DOHH2 (cell line): ENCODE measurements at regions not wholly inside any gene's neighbourhood (a gene's known extent, or its start where the extent isn't known, plus 50 kb on each side); places are given as distances from the start of the nearest gene placed in this dataset.
A peak's percentile ranks its signal among the peaks of the same experiment; 100 is the strongest.

Source experiments
- H3F3A ChIP-seq: fragments of 200-600 bp; sonication (generic), shearing (Covaris generic); 2 replicates; pipeline ENCODE4 v1.6.0; 2016; ENCODE audit warnings: antibody characterized with exemption, mild to moderate bottlenecking; ENCODE audit not compliant: control insufficient read depth, insufficient read depth
- H3K27ac ChIP-seq: fragments of 200-600 bp; sonication (generic); 2 replicates; pipeline ENCODE4 v1.5.1; 2014; ENCODE audit warnings: low read depth, mild to moderate bottlenecking, low read length, moderate library complexity
- H3K27me3 ChIP-seq: fragments of 200-600 bp; sonication (generic); 2 replicates; pipeline ENCODE4 v1.6.1; 2014; ENCODE audit warnings: mild to moderate bottlenecking, low read length, mixed read lengths; ENCODE audit not compliant: control insufficient read depth
- H3K36me3 ChIP-seq: fragments of 200-600 bp; sonication (generic); 2 replicates; pipeline ENCODE4 v1.6.1; 2014; ENCODE audit warnings: mild to moderate bottlenecking, low read length, moderate library complexity, mixed read lengths; ENCODE audit not compliant: control insufficient read depth
- H3K4me1 ChIP-seq: fragments of 200-600 bp; sonication (generic); 2 replicates; pipeline ENCODE4 v1.6.1; 2014; ENCODE audit warnings: mild to moderate bottlenecking, low read length, mixed read lengths; ENCODE audit not compliant: control insufficient read depth
- H3K4me2 ChIP-seq: fragments of 200-600 bp; sonication (generic); 2 replicates; pipeline ENCODE4 v1.6.0; 2014; ENCODE audit warnings: mild to moderate bottlenecking, low read length, moderate library complexity
- H3K4me3 ChIP-seq: fragments of 200-600 bp; sonication (generic); 2 replicates; pipeline ENCODE4 v1.5.1; 2014; ENCODE audit warnings: mild to moderate bottlenecking, low read length, mixed read lengths
- H3K79me2 ChIP-seq: fragments of 200-600 bp; sonication (generic); 2 replicates; pipeline ENCODE4 v1.6.1; 2014; ENCODE audit warnings: mild to moderate bottlenecking, low read length, mixed read lengths; ENCODE audit not compliant: control insufficient read depth
- H3K9me2 ChIP-seq: fragments of 200-600 bp; sonication (generic); replicated peaks from 2 replicates; pipeline ENCODE4 v1.6.1; 2014; ENCODE audit warnings: mild to moderate bottlenecking, low read length, mixed read lengths; ENCODE audit not compliant: control insufficient read depth
- H3K9me3 ChIP-seq: fragments of 200-600 bp; sonication (generic); 2 replicates; pipeline ENCODE4 v1.6.1; 2014; ENCODE audit warnings: antibody characterized with exemption, low read length, mixed read lengths; ENCODE audit not compliant: control insufficient read depth, insufficient read depth
- H4K20me1 ChIP-seq: fragments of 200-600 bp; sonication (generic); 2 replicates; pipeline ENCODE4 v1.6.0; 2014; ENCODE audit warnings: low read depth, mild to moderate bottlenecking, antibody characterized with exemption, low read length, moderate library complexity; ENCODE audit not compliant: control insufficient read depth, insufficient read depth
- CTCF ChIP-seq: fragments of 200-600 bp; sonication (generic); IDR thresholded peaks from one replicate; pipeline ENCODE4 v1.5.1; 2014; ENCODE audit warnings: antibody characterized with exemption, mild to moderate bottlenecking, low read depth, low read length; ENCODE audit not compliant: poor library complexity, severe bottlenecking
- EZH2phosphoT487 ChIP-seq: fragments of 200-600 bp; sonication (generic); IDR thresholded peaks from 2 replicates; pipeline ENCODE4 v1.6.1; 2017; ENCODE audit warnings: borderline replicate concordance, mild to moderate bottlenecking, antibody characterized with exemption, low read length, moderate library complexity, mixed read lengths

- no peaks in the 10 kb centered on the region for H4K20me1 ChIP-seq
- no peak overlapping the region for H3K27ac ChIP-seq
- no peaks in the 10 kb centered on the region for H3K9me3 ChIP-seq
- no peak overlapping the region for H3K4me2 ChIP-seq
- peaks cover 12% of the 10 kb centered on the region for H3K4me1 ChIP-seq
- H3K27me3 ChIP-seq = no peaks in the 10 kb centered on the region
- H3K36me3 ChIP-seq = no peaks in the 10 kb centered on the region
- H3K4me3 ChIP-seq = no peak overlapping the region
- H3K79me2 ChIP-seq = peaks cover 2% of the 10 kb centered on the region; the same call in 1 of the 2 replicates
- H3K9me2 ChIP-seq = no peaks in the 10 kb centered on the region
- H3F3A ChIP-seq = peaks cover 10% of the 10 kb centered on the region
- TF ChIP-seq CTCF (no peak), EZH2phosphoT487 (no peak)
These were observed 67.6 kb upstream of the IRF2 start for GRCh38 chr4:184541907-184542306.

GRCh38 chr4:184540307-184540706, 66.0 kb upstream of the IRF2 start:
- H3F3A ChIP-seq = peaks cover 11% of the 10 kb centered on the region
- TF ChIP-seq CTCF = no peak
- H3K79me2 ChIP-seq = peaks cover 6% of the 10 kb centered on the region; the same call in 1 of the 2 replicates
- H3K36me3 ChIP-seq = no peaks in the 10 kb centered on the region
- H3K9me3 ChIP-seq = no peaks in the 10 kb centered on the region
- H3K9me2 ChIP-seq = no peaks in the 10 kb centered on the region
- no peak overlapping the region for H3K4me3 ChIP-seq
- H4K20me1 ChIP-seq = no peaks in the 10 kb centered on the region
- H3K4me2 ChIP-seq = no peak overlapping the region
- H3K27me3 ChIP-seq = no peaks in the 10 kb centered on the region
- H3K4me1 ChIP-seq = peaks cover 27% of the 10 kb centered on the region
- H3K27ac ChIP-seq = no peak overlapping the region

GRCh38 chr4:184538023-184538599, 63.8 kb upstream of the IRF2 start:
- peak overlapping the region; percentile 93 for H3K4me2 ChIP-seq
- H3K27ac ChIP-seq = peak overlapping the region; percentile 65
- H4K20me1 ChIP-seq = no peaks in the 10 kb centered on the region
- peaks cover 49% of the 10 kb centered on the region for H3K4me1 ChIP-seq
- no peaks in the 10 kb centered on the region for H3K9me2 ChIP-seq
- peak overlapping the region; percentile 90 for H3K4me3 ChIP-seq
- H3K79me2 ChIP-seq = peaks cover 6% of the 10 kb centered on the region; the same call in 1 of the 2 replicates
- no peaks in the 10 kb centered on the region for H3K27me3 ChIP-seq
- TF ChIP-seq CTCF (peak; percentile 71), EZH2phosphoT487 (no peak)
- peaks cover 20% of the 10 kb centered on the region for H3F3A ChIP-seq
- no peaks in the 10 kb centered on the region for H3K36me3 ChIP-seq
- no peaks in the 10 kb centered on the region for H3K9me3 ChIP-seq
